ENCODE measurements at regions not wholly inside any gene's neighbourhood (a gene's known extent, or its start where the extent isn't known, plus 50 kb on each side); places are given as distances from the start of the nearest gene placed in this dataset.
"Not testable (repeated sequence)": the region's sequence is repeated elsewhere in the genome, so short reads cannot be mapped to it uniquely, and the experiment has no call there.

DNA sequence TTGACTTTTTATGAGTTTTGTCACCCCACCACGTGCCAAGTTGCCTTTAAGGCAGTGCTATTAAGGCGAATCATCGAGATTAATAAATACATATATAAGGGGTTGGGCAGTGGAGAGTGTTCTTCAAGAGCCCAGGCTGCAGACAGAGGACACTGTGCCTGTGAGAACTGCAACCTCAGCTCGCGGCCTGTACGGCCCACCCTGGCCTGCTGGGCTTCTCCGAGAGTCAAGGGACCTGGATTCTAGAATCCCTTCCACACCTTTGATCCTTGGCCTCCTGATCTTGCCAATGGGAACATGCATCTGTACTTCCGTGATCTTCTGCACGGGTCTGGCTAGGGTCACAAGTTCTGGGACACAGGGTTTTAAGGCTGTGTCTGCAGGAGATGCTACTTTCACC is 54.5 kb downstream of the IRX5 start:
- Mint-ChIP-seq H3K36me3 (no peaks in the 10 kb centered on the region), H3K4me3 (no peak overlapping the region), H3K27me3 (no peaks in the 10 kb centered on the region), H3K4me1 (no peaks in the 10 kb centered on the region), H3K27ac (no peak overlapping the region), H3K9me3 (no peaks in the 10 kb centered on the region)

GRCh38 chr16:54985668-54986067 is 55.0 kb downstream of the IRX5 start:
- no peaks in the 10 kb centered on the region for H3K9me3 Mint-ChIP-seq
- H3K36me3 Mint-ChIP-seq = no peaks in the 10 kb centered on the region
- no peaks in the 10 kb centered on the region for H3K27me3 Mint-ChIP-seq
- H3K27ac Mint-ChIP-seq = no peak overlapping the region
- H3K4me3 Mint-ChIP-seq = no peak overlapping the region
- H3K4me1 Mint-ChIP-seq = no peaks in the 10 kb centered on the region

GRCh38 chr16:54986409-54986808 is 55.7 kb downstream of the IRX5 start:
- Mint-ChIP-seq H3K4me1 (no peaks in the 10 kb centered on the region), H3K36me3 (no peaks in the 10 kb centered on the region), H3K4me3 (no peak overlapping the region), H3K9me3 (no peaks in the 10 kb centered on the region), H3K27me3 (no peaks in the 10 kb centered on the region), H3K27ac (no peak overlapping the region)

- H3K4me3 Mint-ChIP-seq = no peak overlapping the region
- no peaks in the 10 kb centered on the region for H3K36me3 Mint-ChIP-seq
- H3K27ac Mint-ChIP-seq = no peak overlapping the region
- no peaks in the 10 kb centered on the region for H3K27me3 Mint-ChIP-seq
- H3K4me1 Mint-ChIP-seq = no peaks in the 10 kb centered on the region
- H3K9me3 Mint-ChIP-seq = no peaks in the 10 kb centered on the region
Observed at GRCh38 chr16:54987081-54987480, 56.4 kb downstream of the IRX5 start.

DNA sequence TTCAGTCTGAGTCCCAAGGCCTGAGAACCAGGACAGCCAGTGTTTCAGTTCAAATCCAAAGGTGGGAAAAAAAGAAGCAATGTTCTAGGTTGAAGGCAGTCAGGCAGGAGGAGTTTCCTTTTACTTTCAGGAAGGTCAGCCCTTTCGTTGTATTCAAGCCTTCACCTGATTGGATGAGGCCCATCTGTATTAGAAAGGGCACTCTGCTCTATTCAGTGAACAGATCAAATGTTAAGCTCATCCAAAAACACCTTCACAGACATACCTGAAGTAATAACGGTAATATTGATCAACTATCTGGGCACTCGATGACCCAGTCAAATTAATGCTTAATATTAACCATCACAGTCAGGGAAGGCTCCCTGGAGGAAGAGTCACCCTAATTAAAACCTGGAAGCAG is 60.9 kb downstream of the IRX5 start:
- H3K36me3 Mint-ChIP-seq = no peaks in the 10 kb centered on the region
- H3K9me3 Mint-ChIP-seq = no peaks in the 10 kb centered on the region
- no peak overlapping the region for H3K27ac Mint-ChIP-seq
- no peaks in the 10 kb centered on the region for H3K4me1 Mint-ChIP-seq
- H3K4me3 Mint-ChIP-seq = no peak overlapping the region
- no peaks in the 10 kb centered on the region for H3K27me3 Mint-ChIP-seq

DNA sequence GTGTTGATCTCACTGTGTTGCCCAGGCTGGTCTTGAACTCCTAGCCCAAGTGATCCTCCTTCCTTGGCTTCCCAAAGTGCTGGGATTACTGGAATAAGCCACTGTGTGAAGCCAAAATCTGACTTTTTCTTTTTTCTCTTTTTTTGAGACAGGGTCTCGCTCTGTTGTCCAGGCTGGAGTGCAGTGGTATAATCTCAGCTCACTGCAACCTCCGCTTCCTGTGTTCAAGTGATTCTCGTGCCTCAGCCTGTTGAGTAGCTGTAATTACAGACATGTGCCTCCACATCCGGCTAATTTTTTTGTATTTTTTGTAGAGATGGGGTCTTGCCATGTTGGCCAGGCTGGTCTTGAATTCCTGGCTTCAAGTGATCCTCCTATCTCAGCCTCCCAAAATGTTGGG is 61.3 kb downstream of the IRX5 start:
- H3K4me1 Mint-ChIP-seq, H3K27me3 Mint-ChIP-seq, H3K36me3 Mint-ChIP-seq, H3K27ac Mint-ChIP-seq, H3K4me3 Mint-ChIP-seq, H3K9me3 Mint-ChIP-seq: not testable (repeated sequence)

GRCh38 chr16:54993106-54993895 is 62.6 kb downstream of the IRX5 start:
- no peak overlapping the region for H3K27ac Mint-ChIP-seq
- no peak overlapping the region for H3K4me3 Mint-ChIP-seq
- H3K9me3 Mint-ChIP-seq = no peaks in the 10 kb centered on the region
- no peaks in the 10 kb centered on the region for H3K4me1 Mint-ChIP-seq
- H3K27me3 Mint-ChIP-seq = peaks cover 3% of the 10 kb centered on the region
- no peaks in the 10 kb centered on the region for H3K36me3 Mint-ChIP-seq

- Mint-ChIP-seq H3K27ac (no peak overlapping the region), H3K27me3 (peaks cover 7% of the 10 kb centered on the region), H3K4me1 (no peaks in the 10 kb centered on the region), H3K9me3 (no peaks in the 10 kb centered on the region), H3K36me3 (no peaks in the 10 kb centered on the region), H3K4me3 (no peak overlapping the region)
Observed at GRCh38 chr16:54996186-54996585, 65.5 kb downstream of the IRX5 start.

- H3K36me3 Mint-ChIP-seq = no peaks in the 10 kb centered on the region
- no peak overlapping the region for H3K4me3 Mint-ChIP-seq
- peaks cover 7% of the 10 kb centered on the region for H3K27me3 Mint-ChIP-seq
- H3K9me3 Mint-ChIP-seq = no peaks in the 10 kb centered on the region
- no peak overlapping the region for H3K27ac Mint-ChIP-seq
- H3K4me1 Mint-ChIP-seq = no peaks in the 10 kb centered on the region
Observed at GRCh38 chr16:54998834-54999233, 68.2 kb downstream of the IRX5 start.

DNA sequence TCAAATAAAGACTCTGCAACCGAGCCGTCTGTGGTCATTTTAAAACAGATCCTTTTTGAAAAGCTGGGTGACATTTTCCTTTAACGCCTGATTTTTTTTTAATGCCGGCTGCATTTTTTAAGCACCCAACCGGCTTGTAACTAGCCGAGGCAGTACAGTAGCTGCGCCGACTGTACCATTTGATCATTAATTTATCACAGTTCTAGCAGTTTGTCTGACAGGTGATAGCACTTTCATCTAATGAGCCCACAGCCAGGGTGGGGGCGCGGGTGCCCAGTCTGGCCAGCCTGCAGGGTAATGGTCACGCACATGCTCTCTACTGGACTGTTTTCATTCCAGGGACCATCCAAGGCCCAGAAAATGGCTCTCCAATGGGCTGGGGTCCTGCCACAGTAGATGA is 68.8 kb downstream of the IRX5 start:
- Mint-ChIP-seq H3K27ac (no peak overlapping the region), H3K4me1 (no peaks in the 10 kb centered on the region), H3K9me3 (no peaks in the 10 kb centered on the region), H3K36me3 (no peaks in the 10 kb centered on the region), H3K27me3 (peaks cover 7% of the 10 kb centered on the region), H3K4me3 (no peak overlapping the region)

- Mint-ChIP-seq H3K27me3 (peaks cover 7% of the 10 kb centered on the region), H3K9me3 (peaks cover 0 to 2% (median 0%) of the 10 kb centered on the region in 3 donors), H3K4me3 (no peak overlapping the region), H3K27ac (no peak overlapping the region), H3K4me1 (no peaks in the 10 kb centered on the region), H3K36me3 (no peaks in the 10 kb centered on the region)
Observed at GRCh38 chr16:55000595-55000994, 69.9 kb downstream of the IRX5 start.

DNA sequence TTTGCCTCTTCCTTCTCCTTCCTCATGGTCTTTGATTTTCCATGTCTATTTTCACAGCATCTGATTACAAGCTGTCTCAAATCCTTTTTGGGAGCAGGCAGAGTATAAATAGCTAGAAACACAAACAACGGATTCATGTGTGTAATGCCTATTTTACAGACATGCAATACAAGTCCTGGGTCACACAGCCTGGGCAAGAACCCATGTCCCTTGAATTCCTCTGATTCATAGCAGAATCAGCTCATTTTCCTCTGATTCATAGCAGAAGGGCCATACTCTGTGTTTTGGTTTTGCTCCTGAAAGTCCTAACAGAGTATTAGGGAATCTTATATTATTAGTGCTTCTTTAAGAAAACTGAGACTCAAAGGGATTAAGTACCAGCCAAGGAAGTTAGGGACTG is 71.3 kb downstream of the IRX5 start:
- Mint-ChIP-seq H3K9me3 (peaks cover 0 to 2% (median 0%) of the 10 kb centered on the region in 3 donors), H3K27ac (no peak overlapping the region), H3K4me1 (no peaks in the 10 kb centered on the region), H3K36me3 (no peaks in the 10 kb centered on the region), H3K4me3 (no peak overlapping the region), H3K27me3 (peaks cover 7% of the 10 kb centered on the region)

DNA sequence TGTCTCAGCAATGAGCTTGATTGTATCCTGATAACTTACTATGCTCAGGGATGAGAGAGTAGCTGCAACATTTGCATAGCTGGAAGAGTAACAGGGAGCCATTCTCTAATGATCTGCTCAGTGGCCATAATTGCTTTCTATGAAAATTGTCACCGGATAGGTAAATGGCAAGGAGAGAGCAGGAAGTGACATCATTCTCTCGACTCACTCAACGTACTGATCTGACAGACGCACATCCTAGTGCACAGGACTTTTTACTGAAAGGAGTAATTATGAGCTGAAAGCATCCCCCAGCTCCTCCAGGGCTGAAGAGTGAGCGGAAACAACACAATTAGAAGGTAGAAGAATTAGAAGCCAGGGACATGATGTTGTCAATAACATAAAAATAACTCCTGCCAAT is 71.8 kb downstream of the IRX5 start:
- Mint-ChIP-seq H3K27ac (no peak overlapping the region), H3K4me1 (no peaks in the 10 kb centered on the region), H3K9me3 (peaks cover 0 to 2% (median 0%) of the 10 kb centered on the region in 3 donors), H3K27me3 (peaks cover 7% of the 10 kb centered on the region), H3K36me3 (no peaks in the 10 kb centered on the region), H3K4me3 (no peak overlapping the region)

- peaks cover 0 to 2% (median 0%) of the 10 kb centered on the region in 3 donors for H3K9me3 Mint-ChIP-seq
- no peaks in the 10 kb centered on the region for H3K4me1 Mint-ChIP-seq
- H3K27me3 Mint-ChIP-seq = peaks cover 4% of the 10 kb centered on the region
- no peaks in the 10 kb centered on the region for H3K36me3 Mint-ChIP-seq
- H3K27ac Mint-ChIP-seq = no peak overlapping the region
- H3K4me3 Mint-ChIP-seq = no peak overlapping the region
Observed at GRCh38 chr16:55003306-55003705, 72.6 kb downstream of the IRX5 start.

DNA sequence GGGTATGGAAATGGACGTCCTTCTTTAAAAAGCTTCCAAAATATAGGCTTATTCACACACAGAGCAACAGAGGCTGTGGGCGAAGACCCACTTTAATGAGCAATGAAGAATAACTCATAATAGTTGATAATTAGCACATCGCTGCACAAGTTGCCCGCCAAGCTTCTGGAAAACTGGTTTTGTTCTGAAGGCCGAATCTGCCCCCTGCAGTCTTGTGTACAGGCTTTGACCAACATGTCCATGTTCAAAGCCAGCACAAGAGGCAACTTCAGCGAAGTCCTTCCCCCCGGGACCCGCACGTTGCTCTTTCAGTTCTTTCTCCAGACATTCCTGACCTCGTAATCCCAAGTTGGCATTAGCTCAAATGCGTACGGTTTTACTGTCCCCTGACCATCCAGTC is 73.3 kb downstream of the IRX5 start:
- no peak overlapping the region for H3K27ac Mint-ChIP-seq
- H3K9me3 Mint-ChIP-seq = peaks cover 0 to 2% (median 0%) of the 10 kb centered on the region in 3 donors
- no peak overlapping the region for H3K4me3 Mint-ChIP-seq
- peaks cover 3% of the 10 kb centered on the region for H3K27me3 Mint-ChIP-seq
- no peaks in the 10 kb centered on the region for H3K4me1 Mint-ChIP-seq
- H3K36me3 Mint-ChIP-seq = no peaks in the 10 kb centered on the region

DNA sequence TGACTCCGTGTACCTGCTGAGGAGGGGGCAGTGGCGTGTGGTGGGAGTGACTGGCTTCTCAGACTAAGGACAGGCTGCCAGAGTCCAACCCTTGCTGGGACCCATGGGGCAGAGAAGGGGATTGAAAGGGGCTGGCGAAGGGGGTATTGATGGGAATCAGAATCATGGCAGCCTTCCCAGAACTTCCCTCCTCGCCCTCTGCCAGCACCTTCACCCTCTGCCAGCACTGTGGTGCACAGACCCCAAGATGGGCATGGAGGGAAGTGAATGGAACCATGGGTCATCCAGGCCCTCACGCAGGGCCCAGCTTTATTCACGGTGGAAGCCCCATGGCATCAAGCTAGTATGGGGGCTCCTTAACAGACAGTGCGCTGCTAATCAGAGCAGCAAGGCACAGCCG is 76.8 kb downstream of the IRX5 start:
- no peaks in the 10 kb centered on the region for H3K4me1 Mint-ChIP-seq
- no peak overlapping the region for H3K4me3 Mint-ChIP-seq
- peaks cover 0 to 4% (median 0%) of the 10 kb centered on the region in 3 donors for H3K9me3 Mint-ChIP-seq
- no peak overlapping the region for H3K27ac Mint-ChIP-seq
- H3K36me3 Mint-ChIP-seq = no peaks in the 10 kb centered on the region
- H3K27me3 Mint-ChIP-seq = peaks cover 1% of the 10 kb centered on the region
